Fibroblast of skin of scalp (primary cell): ENCODE measurements at regions not wholly inside any gene's neighbourhood (a gene's known extent, or its start where the extent isn't known, plus 50 kb on each side); places are given as distances from the start of the nearest gene placed in this dataset.
A peak's percentile ranks its signal among the peaks of the same experiment; 100 is the strongest.
"Not testable (repeated sequence)": the region's sequence is repeated elsewhere in the genome, so short reads cannot be mapped to it uniquely, and the experiment has no call there.

Experiments
- DNase-seq: peaks from one replicate; pipeline ENCODE4 v3.0.0-alpha.2; 2013

DNA sequence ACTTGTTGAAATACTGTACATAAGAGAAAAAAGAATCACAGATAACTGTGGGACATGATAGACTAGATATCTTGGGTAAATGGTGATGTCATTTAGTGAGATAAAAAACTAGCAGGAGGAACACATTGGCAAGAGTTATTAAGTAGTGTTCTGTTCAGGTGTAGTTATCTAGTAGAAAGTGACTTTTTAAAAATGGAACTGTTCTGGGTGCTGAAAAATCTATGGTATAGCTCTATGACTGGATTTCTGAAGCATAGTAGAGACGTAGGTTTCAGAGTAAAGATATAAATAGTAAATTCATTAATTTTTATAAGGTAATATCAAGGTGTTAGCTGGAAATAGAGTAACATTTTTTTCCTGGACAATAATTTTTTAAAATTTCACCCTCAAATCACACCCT is 225.1 kb upstream of the UGT8 start:
- no peak for DNase-seq

DNA sequence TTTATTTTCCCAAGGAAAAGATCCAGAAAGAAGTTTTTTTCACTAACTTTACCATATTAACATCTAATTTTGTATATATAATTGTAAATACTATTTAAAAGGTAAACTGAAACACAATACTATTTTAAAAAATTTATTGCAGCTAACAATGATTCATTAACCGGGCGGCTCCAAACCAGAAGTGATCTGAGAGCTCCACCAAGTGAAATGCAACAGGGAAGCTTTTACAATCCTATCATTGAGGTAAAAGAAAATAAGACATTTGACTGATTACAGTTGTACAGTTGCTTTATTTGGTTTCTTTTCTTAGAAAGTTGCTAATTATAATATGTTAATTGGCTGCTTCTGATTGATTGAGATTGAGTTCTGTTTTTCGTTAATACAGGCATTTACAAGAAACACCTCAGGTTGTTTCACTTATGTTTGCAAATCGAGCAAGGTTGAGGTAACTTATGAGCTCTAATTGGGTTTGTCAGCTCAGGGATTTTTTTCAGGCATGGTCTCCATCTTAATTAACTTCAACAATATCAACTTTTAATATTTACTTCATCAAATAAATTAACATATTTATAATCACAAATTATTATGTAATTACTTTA is 220.2 kb upstream of the UGT8 start:
- peak; percentile 74 for DNase-seq

DNA sequence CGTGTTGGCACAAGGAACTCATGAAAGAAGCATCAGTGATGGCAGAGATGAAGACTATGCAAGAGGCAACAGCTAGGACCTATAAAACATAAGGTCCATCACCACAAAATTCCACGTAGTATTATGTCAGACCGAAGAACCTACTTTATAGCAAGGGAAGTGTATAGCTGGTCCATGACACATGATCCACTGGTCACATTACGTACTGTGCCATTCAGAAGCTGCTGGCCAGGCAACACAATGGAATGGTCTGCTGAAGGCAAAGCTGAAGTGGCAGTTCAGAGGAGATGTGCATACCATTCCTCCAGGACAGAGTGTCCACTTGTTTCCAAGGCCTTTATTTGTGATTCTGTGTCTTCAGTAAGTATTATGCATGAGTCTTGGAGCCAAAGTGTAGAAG is 215.5 kb upstream of the UGT8 start:
- peak; percentile 38 for DNase-seq

DNA sequence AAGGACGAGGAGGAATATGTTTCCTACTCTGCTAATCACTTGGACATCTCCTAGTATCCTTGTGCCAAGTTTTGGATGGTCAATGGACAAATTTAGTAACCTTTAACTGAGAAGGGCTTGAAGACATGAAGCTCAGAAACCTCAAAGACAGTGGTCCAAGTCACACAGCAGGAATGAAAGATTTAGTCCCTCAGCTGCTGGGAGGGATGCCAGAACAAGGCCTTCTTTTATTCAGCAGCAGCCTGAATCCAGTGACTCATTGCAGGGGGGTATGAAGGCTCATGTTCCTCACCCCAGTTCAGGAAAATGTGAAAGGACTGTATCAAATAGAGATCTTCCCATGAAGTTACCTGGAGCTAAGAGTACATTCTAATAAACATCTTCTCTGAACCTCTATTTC is 214.9 kb upstream of the UGT8 start:
- DNase-seq, result peak; percentile 95

DNA sequence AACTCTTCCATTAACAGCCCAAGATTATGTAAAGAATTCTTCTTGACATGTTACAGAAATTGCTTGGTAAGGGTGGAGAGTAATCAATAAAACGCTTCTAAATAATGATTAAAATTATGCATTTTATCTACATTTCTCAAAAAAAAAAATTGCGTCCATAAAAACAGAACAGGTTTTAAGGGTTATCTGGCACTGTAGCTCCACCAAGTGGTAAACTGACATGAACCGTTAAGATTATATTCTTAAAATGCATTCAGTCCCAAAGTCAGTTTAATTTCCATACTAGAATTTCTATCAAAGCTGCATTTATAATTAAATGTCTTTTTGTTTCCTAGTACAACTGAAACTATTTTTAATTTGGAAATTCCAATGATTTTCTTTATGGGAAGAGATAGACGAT is 214.0 kb upstream of the UGT8 start:
- peak; percentile 65 for DNase-seq

DNA sequence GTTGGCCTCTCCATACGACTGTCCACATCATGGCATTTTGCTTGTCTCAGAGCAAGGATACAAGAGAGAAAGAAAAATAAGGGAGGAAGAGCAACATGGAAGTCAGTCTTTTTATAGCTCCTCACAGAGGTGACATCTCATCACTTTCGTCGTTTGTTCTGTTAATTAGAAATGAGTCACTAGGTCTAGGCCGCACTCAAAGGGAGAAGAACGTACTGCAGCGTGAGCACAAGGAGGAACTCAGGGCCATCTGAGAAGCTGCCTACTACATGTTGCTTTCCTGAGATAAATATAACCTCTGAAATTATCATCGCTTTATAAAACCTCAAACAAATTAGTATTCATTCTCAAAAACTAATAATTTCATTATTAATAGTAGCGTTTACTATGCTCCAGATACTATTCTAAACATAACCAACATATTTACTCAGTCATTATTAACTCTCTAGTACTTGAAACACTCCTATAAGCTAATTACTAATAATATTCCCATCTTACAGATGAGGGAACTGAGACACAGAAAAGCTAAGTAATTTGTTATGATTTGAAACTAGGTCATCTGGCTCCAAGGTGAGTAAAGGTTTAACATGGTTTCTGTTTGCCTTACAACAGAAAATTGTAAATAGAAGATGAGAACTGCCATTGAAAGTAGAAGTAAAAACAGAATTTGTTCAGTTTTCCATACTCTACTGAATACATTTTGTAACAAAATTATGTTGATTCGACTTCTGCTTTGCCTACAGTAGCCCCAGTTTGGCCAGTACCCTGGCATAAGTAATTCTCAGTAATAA is 213.2 kb upstream of the UGT8 start:
- no peak for DNase-seq

DNA sequence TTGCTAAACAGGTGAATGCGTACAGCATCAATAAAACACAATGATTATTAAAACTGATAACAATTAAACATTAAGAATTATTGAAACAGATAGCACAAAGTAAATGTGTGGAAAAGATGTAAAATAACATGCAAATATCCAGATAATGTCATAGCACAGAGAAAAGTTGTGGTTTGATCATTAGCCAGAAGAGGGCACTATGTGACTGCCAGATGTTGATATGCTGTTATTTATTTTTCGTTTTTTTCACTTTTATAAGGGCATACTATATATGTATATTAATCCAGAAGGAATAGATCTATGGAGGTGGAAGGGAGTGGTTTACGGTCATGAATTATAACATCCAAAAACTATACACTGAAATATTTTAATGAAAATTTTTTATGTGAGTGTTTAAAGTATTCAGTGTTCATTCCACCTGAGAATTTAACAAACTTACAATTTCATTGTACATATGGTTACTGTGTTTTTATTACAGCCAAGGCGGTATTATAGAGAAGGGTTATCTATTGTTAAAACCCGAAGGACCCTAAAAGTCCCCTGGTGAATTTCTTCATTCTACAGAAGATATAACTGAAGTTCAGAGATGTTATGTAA is 211.9 kb upstream of the UGT8 start:
- peak; percentile 58 for DNase-seq

DNA sequence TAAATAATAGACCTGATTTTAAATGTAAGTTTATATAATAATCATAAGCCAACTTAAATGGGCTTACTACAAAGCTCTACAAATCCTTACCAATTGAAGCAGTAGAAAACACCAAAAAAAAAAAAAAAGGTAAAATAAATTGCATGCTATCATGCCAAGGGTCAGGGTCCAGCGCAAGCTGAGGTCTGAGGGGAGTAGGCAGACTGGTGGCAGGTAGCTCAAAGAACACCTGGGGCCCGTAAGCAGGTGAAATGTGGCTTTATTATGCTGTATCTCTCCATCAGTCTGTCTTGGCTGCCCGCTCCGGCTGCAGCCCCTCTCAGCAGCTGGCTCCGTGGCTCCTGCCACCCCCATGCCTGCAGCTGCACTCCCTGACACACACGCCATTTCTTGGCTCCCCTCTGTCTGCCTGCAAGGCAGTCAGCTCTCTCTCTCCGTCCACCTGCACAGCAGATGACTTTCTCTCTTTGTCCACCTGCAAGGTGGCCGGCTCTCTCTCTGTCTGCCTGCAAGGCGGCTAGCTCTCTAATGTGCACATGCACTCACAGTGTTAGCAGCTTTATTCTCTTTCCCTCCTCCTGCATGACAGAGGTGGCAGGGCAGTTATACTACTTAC is 209.4 kb upstream of the UGT8 start:
- DNase-seq, result no peak

DNA sequence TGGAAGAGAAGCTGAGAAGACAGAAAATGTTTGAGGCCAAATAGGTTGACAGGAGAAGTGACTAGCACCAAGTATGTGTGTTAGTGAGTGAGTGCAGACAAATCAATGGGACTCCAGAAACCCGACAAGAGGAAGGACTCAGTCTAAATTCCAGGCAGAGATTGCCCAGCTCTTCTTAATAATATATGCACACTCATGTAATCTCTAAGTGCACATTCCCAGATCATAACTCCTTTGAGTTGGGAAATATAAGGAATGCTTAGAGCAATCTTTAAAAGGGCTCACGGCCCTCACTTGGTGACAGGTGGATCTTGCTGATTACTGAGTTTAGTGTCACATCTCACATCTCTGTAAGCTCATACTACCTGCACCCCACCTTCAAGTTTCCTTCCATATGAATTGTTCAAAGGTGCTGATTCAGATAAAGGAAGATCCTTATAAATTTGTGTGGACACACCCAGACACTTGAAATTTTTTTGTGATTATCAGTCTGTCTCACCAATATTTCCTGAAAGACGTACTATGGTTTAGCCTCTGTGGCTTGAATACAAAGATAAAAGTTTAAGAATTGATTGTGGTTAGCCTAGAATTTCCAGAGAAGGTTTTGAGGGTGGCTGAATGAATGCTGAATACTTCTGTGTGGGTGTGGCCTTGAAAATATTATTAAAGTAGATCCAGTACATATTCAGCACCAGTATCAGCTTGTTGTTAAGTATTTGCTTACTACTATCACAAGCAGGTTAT is 205.1 kb upstream of the UGT8 start:
- DNase-seq, result no peak

DNA sequence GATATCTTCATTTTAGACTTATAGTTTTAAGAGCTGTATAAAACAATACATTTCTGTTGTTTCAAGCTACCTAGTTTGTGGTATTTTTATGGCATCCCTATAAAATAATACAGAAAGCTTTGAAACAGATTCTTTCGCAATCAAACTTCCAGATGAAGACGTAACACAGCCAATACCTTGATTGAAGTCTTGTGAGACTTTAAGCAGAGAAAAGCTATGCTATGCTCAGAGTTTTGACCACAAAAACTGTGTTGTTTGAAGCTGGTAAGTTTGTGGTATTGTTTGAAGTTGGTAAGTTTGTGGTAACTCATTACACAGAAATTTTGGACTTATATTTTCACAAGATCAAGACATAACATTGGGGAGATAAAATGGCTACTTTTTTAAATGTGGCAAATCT is 201.8 kb upstream of the UGT8 start:
- DNase-seq, result no peak

DNA sequence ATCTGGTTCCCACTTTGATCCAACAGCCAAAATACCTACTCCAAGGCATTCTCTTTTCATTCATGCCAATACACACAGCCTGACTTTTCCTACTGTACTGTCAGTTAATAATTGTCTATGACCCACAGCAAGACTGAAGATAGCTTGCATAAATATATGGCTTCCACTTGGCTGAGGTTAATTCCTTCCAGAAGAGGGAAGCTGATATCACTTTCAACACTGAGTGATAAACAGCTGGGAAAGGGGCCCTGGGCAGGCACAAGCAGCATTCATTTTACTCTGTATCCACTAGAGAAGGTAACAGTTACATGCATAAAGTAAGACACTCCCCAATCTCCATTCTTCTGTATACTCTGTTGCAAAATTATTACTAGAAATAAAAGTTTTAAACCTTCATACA is 200.2 kb upstream of the UGT8 start:
- no peak for DNase-seq

DNA sequence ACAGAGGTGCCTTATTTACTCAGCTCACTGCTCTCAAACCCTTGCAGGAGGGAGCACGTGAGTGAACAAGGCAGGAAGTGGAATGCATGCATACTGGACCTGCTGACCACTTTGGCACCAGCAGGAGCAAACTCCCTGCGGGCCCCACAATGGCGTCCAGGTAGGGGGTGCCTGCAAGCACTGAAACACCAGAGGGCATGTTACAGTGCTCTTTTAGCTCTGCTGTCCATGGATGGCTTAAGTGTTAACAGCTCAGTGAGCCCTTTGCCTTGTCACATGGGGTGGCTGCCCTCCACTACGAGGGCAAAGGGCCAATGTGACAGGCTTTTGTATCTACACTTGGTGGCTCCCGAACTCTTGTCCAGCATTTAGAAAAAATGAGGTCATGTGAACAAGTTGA is 199.5 kb upstream of the UGT8 start:
- no peak for DNase-seq

DNA sequence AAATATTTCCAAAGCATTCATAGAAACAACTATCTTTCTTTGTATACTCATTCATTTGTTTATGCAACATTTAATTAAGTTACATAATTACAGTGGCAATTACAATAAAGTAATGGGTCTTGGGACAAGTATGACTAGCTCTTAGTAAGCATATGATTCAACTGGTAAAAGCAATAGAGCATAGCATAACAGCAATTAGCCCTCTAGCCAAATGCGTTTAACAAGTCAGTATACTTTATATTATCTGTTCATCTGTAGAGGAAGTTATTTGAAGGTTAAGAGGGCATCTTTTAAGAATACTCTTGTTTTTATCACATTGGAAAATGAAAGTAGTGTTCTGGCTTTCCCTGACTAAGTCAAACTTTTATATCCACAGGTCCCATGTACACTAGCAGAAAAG is 198.1 kb upstream of the UGT8 start:
- DNase-seq, result no peak

DNA sequence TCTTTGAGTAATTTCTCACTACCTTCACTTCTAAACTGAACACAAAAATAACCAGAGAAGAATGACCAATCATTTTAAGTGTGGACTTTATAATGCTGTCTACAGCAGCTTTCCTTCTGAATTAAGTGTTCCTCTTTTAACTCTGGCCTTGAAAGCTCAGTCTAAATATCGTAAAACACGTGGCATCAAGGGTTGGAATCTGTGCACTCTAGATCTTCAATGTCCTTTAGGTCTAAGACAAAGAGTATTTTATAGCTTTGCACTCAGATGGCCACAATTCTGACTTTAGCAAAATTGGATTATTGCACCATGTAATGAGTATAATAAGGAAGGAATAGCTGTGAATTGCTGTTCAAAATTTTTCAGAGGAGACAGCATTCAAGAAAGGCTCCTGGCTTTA is 197.1 kb upstream of the UGT8 start:
- no peak for DNase-seq

DNA sequence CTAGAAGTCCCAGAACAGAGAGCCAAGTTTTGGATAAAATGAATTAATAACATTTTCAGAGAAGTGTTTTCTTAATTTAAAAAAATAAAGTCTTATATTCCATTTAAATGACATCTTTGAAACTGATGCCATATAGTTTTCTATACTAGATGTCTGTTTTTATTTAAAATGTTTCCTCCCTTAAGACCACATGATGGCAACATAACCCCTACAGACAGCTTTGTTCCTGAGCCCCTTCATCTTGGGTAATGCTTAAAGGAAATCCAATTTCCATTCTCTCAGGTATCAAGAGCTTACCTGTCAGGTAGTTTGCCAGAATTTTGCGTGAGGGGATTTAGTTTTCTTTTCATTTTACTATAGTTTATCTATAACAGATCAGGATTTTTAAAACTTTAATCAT is 181.4 kb upstream of the UGT8 start:
- no peak for DNase-seq

DNA sequence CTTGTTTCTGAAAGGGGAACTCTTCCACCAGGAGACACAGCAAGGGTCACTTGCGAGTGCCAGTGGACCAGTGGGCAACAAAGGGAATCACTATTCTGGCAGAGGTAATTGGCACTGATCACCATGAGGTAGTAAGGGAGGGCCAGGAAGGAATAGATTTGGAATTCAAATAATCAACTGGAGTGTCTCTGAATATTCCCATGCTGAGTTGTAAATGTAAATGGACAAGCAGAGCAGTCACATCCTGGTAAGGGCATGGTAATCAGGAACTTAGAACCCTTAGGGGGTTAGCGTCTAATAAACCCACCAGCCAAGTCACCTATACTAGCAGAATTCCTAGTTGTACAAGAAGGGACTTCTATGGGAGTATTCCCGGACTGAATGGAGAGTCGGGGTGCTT is 178.5 kb upstream of the UGT8 start:
- DNase-seq, result no peak

DNA sequence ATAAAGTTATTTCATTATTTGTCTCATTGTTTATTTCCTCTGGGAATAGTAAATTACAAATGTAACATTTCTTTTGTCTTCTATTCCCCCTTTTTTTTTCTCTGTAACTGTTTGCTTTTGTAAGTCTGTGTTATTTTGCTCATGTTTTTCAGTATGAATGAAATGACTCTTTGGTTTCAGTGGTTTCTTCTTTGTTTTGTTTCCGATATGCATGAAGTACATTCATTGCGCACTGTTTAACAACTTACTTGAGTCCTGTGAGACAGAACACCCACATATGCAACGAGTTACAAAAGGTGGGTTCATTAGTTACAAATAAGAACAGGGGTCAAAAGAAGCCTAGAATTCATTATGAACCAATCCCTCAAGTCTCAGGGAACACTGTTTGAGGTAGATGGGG is 175.0 kb upstream of the UGT8 start:
- DNase-seq, result no peak

DNA sequence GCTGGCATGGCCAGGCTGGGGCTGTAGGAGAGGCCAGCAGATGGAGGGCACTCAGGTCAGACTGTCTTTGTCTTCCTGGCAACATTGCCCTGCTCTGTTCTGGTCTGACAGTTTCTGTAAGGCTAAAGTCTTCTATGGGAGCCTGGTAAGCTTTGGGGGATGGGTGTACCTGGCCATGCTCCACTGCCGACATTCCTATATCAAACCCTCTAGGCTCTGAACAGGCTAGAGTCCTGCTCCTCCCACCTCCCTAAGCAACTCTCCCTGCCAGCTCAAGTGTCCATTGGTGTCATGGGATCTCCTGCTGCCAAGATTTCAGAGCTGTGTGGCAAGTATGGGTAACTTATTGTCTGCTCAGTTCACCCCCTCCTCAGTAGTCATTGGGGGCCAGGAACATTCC is 163.5 kb upstream of the UGT8 start:
- no peak for DNase-seq

DNA sequence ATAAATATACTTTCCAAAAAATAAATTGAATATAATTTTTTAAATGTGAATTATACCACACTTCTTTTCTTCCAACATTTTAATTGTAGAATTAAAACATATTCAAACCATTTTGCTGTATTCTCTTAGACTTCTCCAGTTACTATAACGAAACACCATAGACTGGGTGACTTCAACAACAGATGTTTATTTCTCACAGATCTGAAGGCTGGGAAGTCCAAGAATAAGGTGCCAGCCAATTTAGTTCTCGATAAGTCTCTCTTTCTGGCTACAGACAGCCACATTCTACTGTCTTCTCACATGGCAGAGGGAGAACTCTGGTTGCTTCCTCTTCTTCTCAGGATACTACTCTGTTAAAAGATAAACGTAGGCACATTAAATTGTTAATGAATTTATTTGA is 155.8 kb upstream of the UGT8 start:
- DNase-seq, result no peak

DNA sequence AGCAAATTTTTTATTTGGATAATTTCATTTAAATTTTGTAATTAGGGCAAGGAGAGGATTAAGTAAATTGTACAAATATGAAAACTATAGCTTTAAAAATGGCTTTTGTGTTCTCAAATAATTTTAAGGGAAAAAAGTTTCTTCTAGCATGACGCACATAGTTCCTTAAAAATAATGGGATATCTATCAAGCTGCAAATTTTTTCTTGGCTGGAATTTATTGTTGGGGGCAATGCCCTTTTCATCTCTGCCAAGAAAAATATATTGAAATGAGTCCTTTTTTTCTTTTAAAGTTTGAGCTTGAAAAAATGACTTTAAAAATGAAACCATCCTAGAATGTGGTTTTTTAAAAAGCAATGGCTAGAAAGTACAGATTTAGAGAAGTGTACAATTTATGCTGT is 154.4 kb upstream of the UGT8 start:
- no peak for DNase-seq

DNA sequence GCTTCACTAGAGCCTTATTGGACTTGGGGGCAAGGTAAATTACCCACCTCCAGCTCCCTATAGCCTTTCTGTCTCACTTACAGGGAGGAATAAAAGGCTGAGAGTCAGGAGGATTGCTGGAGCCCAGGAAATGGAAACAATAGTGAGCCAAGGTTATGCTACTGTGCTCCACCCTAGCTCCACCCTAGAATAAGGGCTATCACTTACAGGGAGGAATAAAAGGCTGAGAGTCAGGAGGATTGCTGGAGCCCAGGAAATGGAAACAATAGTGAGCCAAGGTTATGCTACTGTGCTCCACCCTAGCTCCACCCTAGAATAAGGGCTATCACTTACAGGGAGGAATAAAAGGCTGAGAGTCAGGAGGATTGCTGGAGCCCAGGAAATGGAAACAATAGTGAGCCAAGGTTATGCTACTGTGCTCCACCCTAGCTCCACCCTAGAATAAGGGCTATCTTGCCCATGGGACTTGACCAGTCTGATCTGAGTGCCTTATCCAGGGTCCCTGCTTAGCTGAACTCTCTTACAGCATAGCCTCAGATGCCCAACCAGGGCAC is 150.6 kb upstream of the UGT8 start:
- DNase-seq, result not testable (repeated sequence)

DNA sequence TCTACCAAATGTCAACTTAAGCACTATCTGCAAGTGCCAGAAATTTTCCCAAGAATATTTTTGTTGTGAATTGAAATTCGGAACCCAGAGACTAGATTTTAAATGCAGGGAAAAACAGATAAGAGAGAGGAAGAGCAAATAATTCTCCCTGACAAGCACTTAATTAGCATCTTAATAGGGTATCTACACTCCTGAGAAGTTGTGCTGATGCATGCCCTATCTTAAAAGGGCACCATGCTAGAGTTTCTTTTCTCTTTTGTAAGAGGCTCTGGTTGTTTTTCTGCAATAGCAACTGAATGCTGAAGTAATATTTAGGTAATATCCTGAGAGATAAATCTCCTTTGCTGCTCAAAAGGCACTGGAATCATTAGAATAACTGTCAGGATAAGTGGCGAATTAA is 139.9 kb upstream of the UGT8 start:
- DNase-seq, result no peak

DNA sequence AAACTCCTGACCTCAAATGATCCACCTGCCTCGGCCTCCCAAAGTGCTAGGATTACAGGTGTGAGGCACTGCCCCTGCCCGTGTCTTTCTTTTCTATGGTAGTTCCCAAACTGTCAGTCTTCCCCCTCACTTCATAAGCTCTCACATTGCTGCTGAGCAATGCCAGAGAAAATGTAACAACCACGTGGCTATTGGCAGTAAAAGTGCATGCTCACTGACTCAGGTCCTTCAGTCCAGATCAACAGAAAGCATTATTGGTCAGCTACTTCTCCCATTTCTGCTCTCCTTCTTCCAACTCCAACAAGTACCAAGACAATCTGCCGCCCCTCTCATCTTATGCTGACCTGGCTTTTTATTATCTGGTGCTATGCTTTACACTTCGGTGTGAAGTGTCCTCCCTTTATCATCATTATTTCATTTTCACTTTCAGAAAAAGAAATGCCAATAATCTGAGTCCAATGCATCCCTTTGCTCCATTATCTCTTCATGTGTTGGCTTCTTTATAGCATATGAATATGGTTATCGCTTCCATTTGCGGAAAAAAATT is 133.8 kb upstream of the UGT8 start:
- DNase-seq, result no peak
